HCEC 1CT (cell line): ENCODE measurements at regions not wholly inside any gene's neighbourhood (a gene's known extent, or its start where the extent isn't known, plus 50 kb on each side); places are given as distances from the start of the nearest gene placed in this dataset.
"Not testable (repeated sequence)": the region's sequence is repeated elsewhere in the genome, so short reads cannot be mapped to it uniquely, and the experiment has no call there.

ENCODE experiments used
- DNase-seq: peaks from one replicate; pipeline ENCODE4 v3.0.0-alpha.2; 2017

- DNase-seq, result no peak
These were observed 172.2 kb upstream of the SNX2 start for GRCh38 chr5:122602700-122603099.

- no peak for DNase-seq
These were observed 169.6 kb upstream of the SNX2 start for GRCh38 chr5:122605236-122605635.

GRCh38 chr5:122607818-122608217 is 167.1 kb upstream of the SNX2 start:
- DNase-seq, result no peak

GRCh38 chr5:122608222-122608621 is 166.7 kb upstream of the SNX2 start:
- no peak for DNase-seq

- DNase-seq, result no peak
These were observed 163.5 kb upstream of the SNX2 start for GRCh38 chr5:122611406-122611805.

- no peak for DNase-seq
These were observed 162.0 kb upstream of the SNX2 start for GRCh38 chr5:122612901-122613300.

- no peak for DNase-seq
These were observed 159.7 kb upstream of the SNX2 start for GRCh38 chr5:122615146-122615545.

- DNase-seq, result no peak
These were observed 159.0 kb upstream of the SNX2 start for GRCh38 chr5:122615832-122616231.

GRCh38 chr5:122618046-122618445 is 156.8 kb upstream of the SNX2 start:
- not testable (repeated sequence) for DNase-seq

GRCh38 chr5:122620768-122621167 is 154.1 kb upstream of the SNX2 start:
- DNase-seq, result not testable (repeated sequence)

- DNase-seq, result not testable (repeated sequence)
These were observed 146.2 kb upstream of the SNX2 start for GRCh38 chr5:122628714-122629113.

- no peak for DNase-seq
These were observed 145.7 kb upstream of the SNX2 start for GRCh38 chr5:122629121-122629677.

GRCh38 chr5:122638581-122638980 is 136.3 kb upstream of the SNX2 start:
- no peak for DNase-seq

- DNase-seq, result no peak
These were observed 135.8 kb upstream of the SNX2 start for GRCh38 chr5:122639033-122639432.

GRCh38 chr5:122639864-122640263 is 135.0 kb upstream of the SNX2 start:
- DNase-seq, result no peak

GRCh38 chr5:122649080-122649479 is 125.8 kb upstream of the SNX2 start:
- DNase-seq, result no peak

GRCh38 chr5:122653087-122654017 is 121.5 kb upstream of the SNX2 start:
- DNase-seq, result no peak

GRCh38 chr5:122656160-122656559 is 118.7 kb upstream of the SNX2 start:
- DNase-seq, result peak; percentile 44

GRCh38 chr5:122656577-122656976 is 118.3 kb upstream of the SNX2 start:
- DNase-seq, result no peak

GRCh38 chr5:122661496-122662180 is 113.2 kb upstream of the SNX2 start:
- no peak for DNase-seq

- no peak for DNase-seq
These were observed 109.8 kb upstream of the SNX2 start for GRCh38 chr5:122665051-122665450.

GRCh38 chr5:122668552-122668951 is 106.3 kb upstream of the SNX2 start:
- no peak for DNase-seq

GRCh38 chr5:122669709-122670108 is 105.2 kb upstream of the SNX2 start:
- not testable (repeated sequence) for DNase-seq

GRCh38 chr5:122673343-122673742 is 101.5 kb upstream of the SNX2 start:
- DNase-seq, result no peak
